GM21515 (cell line): ENCODE measurements at regions not wholly inside any gene's neighbourhood (a gene's known extent, or its start where the extent isn't known, plus 50 kb on each side); places are given as distances from the start of the nearest gene placed in this dataset.
A peak's percentile ranks its signal among the peaks of the same experiment; 100 is the strongest.
"Not testable (repeated sequence)": the region's sequence is repeated elsewhere in the genome, so short reads cannot be mapped to it uniquely, and the experiment has no call there.

Experiments used
- ATAC-seq: cut with Tn5 transposase; IDR thresholded peaks from one replicate; pipeline ENCODE4 v1.9.1; 2021; ENCODE audit not compliant: unreplicated experiment

DNA sequence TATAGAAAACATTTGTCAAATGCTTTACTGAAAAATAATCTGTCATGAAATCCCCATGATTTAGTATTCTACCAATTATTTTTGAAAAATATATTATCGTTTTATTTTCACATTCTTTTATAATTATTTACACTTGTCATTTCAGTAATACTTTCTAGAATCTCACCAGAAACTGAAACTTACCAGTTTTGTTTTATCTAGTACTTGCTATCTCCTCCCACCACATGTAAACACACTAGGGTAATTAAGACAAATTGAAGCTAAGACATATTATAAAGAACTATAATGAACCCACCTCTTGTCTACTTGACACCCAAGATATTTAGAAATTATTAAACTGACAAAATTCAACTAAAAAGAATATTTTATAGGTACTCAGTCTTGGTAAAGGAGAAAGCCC, 51.5 kb upstream of the GRM3 start:
- no peak for ATAC-seq

DNA sequence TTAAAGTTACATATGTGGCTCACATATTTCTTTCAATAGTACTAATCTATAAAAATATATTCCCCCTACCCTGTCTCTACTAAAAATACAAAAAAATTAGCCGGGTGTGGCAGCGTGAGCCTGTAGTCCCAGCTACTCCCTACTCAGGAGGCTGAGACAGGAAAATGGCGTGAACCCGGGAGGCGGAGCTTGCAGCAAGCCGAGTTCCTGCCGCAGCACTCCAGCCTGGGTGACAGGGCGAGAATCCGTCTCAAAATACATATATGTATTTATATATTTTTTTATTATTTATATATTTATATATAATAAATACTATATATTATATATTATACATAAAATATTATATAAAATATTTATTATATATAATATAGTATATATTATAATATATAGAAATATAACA, 69.7 kb upstream of the GRM3 start:
- ATAC-seq, result no peak

DNA sequence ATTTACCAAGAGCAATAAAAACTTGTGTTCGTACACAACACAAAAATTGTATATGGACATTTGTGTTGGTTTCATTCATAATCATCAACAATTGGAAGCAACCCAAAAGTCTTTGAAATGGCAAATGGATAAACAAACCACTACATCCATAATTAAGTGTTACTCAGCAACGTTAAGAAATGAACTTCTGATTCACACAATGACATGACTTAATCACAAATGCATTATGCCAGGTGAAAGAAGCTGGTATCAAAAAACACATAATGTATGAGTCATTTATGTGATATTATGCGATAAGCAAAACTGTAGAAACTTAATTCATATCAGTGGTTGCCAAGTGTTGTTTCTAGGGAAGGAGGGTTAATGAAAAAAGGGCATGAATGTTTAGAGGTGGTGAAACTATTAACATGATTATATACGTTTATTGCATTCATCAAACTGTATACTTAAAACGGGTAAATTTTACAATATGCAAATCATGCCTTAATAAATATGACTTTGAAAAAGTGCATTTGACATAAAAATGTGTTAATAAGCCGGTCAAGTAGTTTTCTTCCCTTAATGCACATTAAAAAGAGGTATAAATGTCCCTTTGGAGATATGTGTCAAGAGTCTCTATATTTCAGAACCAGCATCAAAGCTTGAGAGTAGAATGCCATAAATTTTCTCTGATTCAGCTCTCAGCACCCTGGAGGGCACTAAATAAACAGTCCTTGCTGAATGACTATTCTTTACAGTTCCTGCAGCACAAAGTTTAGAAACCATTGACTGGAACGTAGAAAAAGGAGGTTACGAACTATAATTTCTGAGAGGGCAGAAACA, 84.8 kb upstream of the GRM3 start:
- ATAC-seq, result no peak

DNA sequence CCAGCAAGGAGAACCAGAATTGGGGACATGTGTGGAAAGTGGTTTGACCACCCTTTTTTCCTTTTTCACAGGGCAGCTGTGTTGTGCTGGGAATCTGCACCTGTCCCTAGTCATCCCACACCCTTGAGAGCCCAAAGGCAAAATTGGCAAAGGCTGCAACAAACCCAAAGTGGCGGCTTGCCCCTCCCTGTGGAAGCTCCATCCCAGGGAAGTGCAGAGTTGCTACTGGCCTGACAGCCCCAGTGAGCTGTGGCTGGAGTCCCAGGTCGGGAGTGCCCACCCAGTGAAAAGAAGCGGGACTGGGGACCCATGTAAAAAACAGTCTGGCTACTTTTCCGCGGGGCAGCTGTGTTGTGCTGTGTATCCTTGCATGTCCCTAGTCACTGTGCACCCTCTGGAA, 109.1 kb upstream of the GRM3 start:
- ATAC-seq, result no peak

DNA sequence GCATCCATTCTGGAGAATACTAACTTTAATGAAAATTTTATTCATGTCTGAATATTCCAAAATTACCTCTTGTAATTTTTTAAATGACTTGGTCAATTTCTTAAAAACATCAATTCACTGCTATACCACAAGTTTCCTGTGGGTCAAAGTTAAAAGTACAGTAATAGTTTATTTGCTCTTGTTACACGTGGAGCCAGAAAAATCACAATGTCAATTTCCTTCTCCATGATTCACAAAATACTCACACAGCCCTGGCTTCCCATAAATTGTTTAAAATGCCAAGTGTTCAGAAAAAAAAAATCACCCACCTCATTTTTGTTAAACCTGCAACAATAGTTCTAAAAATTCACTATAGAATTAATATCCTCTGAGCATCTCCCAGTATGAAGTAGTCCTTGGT, 139.5 kb upstream of the GRM3 start:
- ATAC-seq, result no peak

DNA sequence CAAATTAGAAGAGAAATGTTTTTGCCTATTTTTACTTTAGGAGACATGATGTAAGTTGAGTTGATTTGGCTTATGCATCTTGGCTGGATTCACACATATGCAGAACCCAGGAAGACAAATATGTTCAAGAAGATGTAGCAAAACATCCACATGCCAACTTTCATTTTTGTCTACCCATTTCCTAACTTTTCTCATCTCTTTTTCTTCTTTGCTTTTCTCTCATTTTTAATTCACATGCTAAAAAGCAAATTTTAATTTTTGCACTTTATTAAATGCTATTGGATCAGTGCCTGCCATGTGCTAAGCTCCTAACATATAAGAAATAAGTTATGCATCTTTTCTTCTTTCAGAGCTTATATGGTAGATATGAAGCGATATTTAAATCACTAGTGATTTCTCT, 143.7 kb upstream of the GRM3 start:
- ATAC-seq, result no peak

DNA sequence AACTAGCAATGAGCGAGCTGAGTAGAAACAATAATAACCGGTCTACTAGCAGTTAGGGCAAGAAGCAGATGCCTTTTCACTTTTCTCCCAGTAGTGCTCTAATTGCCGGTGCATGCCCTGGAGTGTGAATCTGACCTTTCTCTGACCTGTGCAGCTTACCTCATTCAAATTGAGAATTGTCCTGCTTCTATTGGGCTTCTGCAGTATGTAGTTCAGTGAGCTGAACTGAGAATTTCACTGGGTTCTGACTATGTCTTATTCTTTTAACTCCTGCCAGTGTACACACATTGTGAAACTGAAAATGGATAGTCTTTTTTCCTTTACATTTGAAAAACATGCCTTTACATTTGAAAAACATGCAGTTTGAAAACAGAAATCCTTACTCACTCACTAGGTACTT, 157.9 kb upstream of the GRM3 start:
- no peak for ATAC-seq

DNA sequence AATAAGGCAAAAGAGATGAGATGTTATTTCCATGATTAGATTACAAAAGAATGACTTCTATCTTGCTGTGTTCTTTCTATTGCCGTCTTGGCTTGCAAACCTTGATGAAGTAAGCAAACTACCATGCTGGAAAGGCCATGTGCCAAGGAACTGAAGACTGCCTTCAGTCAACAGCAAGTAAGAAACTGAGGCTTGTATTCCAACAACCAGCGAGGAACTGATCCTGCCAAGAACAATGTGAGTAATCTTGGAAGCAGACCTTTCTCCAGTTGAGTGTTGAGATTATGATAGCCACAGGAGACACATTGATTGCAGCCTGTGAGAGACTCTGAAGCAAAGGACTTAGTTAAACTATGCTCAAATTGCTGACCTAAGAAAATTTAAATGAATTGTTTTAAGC, 164.6 kb upstream of the GRM3 start:
- ATAC-seq, result no peak

DNA sequence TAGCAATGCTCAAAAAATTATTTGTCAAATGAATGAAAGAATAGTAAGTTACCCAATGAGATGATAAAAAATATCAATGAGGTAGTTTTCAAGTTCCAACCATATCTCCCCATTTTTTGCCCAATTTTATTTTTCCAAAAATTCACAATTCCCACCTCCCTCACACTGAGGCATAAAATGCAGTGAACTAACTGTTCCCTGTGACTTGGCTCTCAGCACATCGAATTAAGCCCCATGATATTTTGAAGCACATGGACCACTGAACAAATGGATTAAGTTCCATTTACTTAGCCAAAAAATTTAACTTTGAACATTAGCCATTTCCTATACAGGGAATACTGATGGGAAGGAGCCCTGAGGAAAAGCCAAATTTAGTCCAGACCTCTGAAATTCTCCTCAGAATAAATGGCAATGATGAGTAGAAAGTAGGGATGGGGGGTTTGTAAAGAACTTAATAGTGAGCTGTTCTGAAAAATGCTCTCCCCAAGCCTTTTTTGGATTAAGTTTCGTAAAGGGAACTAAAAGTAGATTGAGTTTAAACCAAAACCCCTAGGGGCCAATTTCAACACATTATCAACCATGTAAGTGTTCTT, 166.3 kb upstream of the GRM3 start:
- ATAC-seq, result no peak

DNA sequence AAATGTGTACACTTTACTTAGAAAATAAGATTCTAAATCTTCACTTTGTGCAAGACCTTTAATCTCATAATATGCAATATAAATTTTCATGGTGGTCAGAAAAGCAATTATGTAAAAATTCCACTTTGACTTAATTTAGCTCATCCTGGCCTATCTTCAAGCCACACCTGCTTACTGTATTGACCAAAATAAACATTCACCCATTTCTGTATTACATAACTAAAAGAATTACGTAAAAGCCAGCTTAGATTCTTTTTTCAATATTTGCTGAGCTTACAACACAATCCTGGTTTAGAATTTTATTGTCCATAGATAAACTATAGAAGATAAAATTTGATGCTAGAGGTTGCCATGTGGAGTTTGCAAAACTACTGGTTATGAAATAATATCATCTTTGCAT, 172.9 kb upstream of the GRM3 start:
- ATAC-seq, result no peak

DNA sequence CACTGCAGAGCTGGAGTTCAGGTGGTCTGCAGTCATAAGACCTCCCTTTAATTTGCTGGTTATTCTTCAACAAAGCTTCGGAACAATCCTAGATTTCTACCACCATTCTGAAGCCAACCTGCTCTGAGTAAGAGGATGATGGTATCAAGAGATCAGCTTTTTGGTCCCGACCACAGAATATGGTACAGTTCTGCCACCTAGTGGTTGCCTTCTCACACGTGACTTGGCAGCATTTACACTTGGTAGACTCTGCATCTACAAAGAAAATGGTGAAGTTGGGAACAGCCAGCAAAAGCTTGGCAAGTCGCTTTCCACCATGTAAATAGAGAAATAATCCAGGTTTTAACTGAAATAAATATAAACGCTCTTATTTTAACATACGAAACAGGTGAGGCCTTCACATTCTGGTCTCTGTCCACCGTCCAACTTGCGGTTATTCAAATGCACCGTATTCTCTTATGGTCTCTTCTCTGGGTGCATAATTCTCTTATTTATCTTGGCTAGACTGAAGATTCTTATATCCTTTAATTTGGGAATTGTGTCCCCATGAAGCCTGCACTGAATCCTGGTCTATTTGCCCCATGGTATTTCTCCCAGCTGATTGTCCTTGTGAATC, 173.9 kb upstream of the GRM3 start:
- peak; percentile 100 for ATAC-seq

DNA sequence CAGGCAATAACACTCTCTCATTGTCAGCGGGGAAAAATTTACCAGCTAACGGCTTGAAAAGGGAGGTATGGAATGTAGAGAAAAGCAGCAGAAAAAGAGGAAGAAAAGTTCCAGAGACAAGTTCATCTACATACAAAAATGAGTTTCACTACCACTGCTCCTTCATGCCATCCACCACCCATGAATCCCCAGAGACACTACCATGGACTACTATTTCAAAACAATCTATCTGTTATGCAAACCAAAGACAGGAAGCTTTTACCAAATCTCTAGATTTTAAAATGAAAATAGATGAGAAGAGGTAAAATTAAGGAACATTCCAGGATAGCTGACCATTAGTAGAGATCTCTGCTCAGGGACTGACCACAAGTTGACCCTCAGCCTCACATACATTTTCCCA, 189.0 kb upstream of the GRM3 start:
- no peak for ATAC-seq

DNA sequence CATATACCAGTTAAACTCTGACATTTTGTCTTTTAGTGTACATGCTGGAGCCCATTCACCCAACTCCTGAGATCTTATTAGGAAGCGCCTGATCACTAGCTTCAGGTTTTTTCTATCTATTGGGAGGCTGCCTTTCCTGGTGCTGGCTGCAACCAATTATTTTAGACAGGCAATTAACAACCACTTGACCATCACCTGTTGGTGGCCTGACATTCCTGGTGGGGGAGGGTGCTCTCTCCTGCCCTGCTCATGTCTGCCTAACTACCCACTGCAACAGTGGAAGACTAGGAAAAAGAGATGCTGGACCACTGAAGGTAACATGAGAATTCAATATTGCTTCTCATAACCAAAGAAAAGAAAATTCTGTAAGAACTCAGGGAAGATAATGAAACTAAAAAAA, 190.3 kb upstream of the GRM3 start:
- no peak for ATAC-seq

DNA sequence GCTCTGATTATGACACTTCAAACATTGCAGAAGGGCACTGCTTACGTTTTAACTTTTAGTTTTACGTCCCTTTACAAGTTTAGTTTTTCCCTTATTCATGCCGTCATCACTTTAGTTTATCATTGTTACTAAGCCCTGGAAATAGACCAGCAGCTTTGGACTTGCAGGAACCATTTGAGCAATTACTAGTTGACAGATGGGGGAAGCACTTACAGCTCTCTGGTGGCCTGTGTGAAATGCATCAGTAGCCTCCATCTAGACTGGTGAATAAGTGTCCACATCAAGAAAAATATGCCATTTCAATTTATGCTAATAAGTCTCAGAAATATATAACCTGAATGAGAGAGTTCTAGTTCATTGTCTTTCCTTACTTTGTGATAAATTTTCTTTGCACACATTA, 194.9 kb upstream of the GRM3 start:
- no peak for ATAC-seq

DNA sequence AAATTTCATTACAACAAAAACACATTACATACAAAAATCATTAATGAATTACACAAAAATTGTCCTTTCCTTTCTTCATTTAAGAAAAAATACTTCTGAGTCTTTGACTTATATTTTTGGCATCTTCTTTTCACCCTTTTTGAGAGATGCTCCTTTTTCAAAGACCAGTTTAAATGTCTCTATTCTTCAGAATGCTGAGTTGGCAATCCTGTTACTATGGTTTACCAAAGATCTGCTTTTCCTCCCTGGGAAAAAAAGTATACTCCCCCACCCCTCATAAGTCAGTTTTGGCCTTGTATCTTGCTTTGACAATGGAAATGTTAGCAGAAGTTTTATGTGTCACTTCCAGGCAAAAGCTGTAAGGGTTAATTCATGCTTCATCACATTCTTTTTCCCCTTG, 198.4 kb upstream of the GRM3 start:
- ATAC-seq, result no peak

DNA sequence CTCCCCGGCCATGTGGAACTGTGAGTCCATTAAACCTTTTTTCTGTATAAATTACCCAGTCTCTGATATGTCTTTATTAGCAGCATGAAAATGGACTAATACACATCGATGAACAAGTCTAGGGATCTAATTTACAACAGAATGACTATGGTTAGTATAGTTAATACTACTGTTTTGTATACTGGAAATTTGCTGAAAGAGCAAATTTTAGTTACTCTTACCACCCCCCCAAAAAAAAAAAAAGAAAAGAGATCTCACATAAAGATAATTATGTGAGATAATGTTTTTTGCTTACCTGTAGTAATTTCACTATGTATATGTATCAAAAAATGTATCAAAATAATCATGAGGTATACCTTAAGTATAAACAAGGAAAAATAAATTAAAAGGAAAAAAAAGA, 199.5 kb upstream of the GRM3 start:
- ATAC-seq, result no peak

DNA sequence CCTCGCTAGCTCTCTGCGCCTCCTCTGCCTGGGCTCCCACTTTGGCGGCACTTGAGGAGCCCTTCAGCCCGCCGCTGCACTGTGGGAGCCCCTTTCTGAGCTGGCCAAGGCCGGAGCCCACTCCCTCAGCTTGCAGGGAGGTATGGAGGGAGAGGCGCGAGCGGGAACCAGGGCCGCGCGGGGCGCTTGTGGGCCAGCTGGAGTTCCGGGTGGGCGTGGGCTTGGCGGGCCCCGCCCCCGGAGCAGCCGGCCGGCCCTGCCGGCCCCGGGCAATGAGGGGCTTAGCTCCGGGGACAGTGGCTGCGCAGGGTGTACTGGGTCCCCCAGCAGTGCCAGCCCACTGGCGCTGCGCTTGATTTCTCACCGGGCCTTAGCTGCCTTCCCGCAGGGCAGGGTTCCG, 203.3 kb upstream of the GRM3 start:
- not testable (repeated sequence) for ATAC-seq

DNA sequence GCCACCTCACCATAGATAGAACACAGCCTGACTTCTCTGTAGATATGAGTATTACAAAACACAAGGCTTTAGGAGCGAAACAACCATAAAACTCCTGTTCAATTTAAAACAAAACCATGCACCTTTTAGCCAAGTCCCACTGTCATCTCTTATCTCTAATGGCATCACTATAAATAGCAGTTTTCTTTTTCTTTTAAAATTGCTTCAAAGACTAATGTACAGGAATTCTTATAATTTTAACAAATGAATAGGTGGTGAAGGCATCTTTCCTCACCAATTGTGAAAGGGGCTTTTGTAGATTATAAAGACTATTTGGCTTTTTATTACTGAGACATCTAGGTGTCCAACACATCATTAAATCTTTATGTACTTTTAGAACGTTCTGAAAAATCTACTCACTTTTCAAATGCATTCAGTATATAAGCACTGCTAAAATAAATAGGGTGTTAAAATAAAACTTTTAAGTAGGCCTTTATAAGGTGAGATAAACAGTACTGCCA, 205.7 kb upstream of the GRM3 start:
- no peak for ATAC-seq

DNA sequence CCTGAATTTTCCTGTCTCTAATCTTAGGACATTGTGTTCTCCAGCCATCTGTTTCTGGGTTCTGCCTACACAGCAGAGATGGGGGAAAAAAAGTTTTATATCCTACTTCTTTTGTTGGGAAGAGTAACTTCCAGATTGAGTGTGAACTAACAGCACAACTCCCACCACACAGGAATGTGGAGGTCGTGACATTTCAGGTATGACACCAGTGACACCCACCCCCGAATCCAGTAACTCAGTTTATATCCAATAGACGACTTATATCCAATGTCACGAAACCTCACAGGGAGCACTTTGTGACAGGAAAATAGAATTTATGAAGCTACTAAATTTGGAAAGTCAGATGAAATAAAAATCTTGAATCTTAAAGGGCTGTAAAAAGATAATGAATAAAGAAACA, 211.9 kb upstream of the GRM3 start:
- ATAC-seq, result no peak

DNA sequence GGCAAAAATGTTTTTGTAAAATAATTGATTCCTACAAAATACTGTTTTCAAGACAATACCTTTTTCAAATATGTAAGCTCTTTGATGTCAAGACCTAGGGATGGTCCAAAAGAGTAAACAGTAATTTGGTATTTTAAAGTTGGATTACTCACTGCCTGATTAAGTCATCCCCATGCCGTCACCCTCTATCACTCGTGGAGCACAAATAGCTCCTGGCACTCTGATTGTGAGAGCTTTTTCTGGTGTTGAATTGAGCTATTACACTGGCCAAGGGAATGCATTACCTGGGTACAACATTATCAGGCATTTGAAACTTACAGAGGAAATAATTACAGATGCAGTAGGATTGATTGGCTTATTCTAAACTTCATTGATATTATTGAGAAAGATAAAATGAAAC, 231.9 kb upstream of the GRM3 start:
- ATAC-seq, result no peak

DNA sequence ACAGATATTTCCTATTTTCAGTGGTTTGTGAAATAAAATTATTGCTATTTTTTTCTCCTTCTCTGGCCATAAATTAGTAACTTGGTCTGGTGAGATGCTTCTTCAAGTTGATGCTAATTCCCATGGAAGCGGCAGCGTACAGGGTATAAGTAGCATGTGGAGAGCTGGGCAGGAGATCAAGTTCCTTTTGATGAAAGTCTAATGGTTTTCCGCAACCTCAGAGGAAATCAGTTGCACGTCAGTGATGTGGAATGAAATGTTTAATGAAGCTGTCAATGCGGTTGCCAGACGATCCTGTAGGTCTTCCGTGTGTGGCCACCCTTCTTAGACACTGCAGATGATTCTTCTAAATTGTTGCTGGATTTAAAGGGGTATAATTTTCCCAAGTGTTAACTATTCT, 236.4 kb upstream of the GRM3 start:
- ATAC-seq, result no peak

DNA sequence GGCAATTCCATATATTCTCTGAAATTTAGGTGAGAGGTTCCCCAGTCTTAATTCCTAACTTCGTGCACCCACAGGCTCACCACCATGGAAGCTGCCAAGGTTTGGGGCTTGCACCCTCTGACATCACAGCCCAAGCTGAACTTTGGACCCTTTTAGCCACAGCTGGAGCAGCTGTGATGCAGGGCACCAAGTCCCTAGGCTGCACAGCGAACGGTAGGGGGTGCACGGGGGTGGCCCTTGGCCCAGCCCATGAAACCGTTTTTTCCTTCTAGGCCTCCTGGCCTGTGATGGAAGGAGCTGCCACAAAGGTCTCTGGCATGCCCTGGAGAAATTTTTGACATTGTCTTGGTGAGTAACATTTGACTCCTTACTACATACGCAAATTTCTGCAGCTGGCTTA, 251.9 kb upstream of the GRM3 start:
- no peak for ATAC-seq
